Parathyroid adenoma (tissue), 2 donors: ENCODE measurements at regions not wholly inside any gene's neighbourhood (a gene's known extent, or its start where the extent isn't known, plus 50 kb on each side); places are given as distances from the start of the nearest gene placed in this dataset.

Experiments
- H2AFZ ChIP-seq: fragments of 300-600 bp; sonication (generic); one replicate; pipeline ENCODE4 v1.7.0; 2017; ENCODE audit warnings: antibody characterized with exemption, mild to moderate bottlenecking
- H3K27ac ChIP-seq: fragments of 300-600 bp; sonication (generic); one replicate; pipeline ENCODE4 v1.7.0; 2017
- H3K27me3 ChIP-seq: fragments of 300-600 bp; sonication (generic); one replicate; pipeline ENCODE4 v1.7.0; 2017; ENCODE audit warnings: low read length; ENCODE audit not compliant: control insufficient read depth, insufficient read depth
- H3K36me3 ChIP-seq: fragments of 300-600 bp; sonication (generic); one replicate; pipeline ENCODE4 v1.7.0; 2017; ENCODE audit warnings: low read length; ENCODE audit not compliant: control insufficient read depth, insufficient read depth
- H3K4me1 ChIP-seq: fragments of 300-600 bp; sonication (generic); one replicate; pipeline ENCODE4 v1.7.0; 2017; ENCODE audit warnings: control low read depth
- H3K4me2 ChIP-seq: fragments of 300-600 bp; sonication (generic); one replicate; pipeline ENCODE4 v1.7.0; 2017; ENCODE audit warnings: low read length
- H3K4me3 ChIP-seq: fragments of 300-600 bp; sonication (generic); one replicate; pipeline ENCODE4 v1.7.0; 2017; ENCODE audit warnings: low read depth, low read length
- H3K79me2 ChIP-seq: fragments of 300-600 bp; sonication (generic); one replicate; pipeline ENCODE4 v1.7.0; 2017; ENCODE audit warnings: control low read depth
- H3K9ac ChIP-seq: fragments of 300-600 bp; sonication (generic); one replicate; pipeline ENCODE4 v1.7.0; 2017; ENCODE audit warnings: mild to moderate bottlenecking
- H3K9me3 ChIP-seq: fragments of 300-600 bp; sonication (generic); one replicate; pipeline ENCODE4 v1.7.0; 2017; ENCODE audit warnings: low read length; ENCODE audit not compliant: control insufficient read depth
- CTCF ChIP-seq: fragments of 300-600 bp; sonication (generic); IDR thresholded peaks from one replicate; pipeline ENCODE4 v1.7.0; 2017; ENCODE audit warnings: antibody characterized with exemption, mild to moderate bottlenecking
- donor health status: primary hyperparathyroidism.

GRCh38 chr4:65839164-65839931 is 169.1 kb upstream of the EPHA5 start:
- Histone ChIP-seq H3K79me2 (no peaks in the 10 kb centered on the region), H3K9ac (no peak overlapping the region), H3K4me1 (no peaks in the 10 kb centered on the region), H2AFZ (no peak overlapping the region), H3K4me3 (no peak overlapping the region), H3K27me3 (no peaks in the 10 kb centered on the region), H3K27ac (no peak overlapping the region), H3K9me3 (no peaks in the 10 kb centered on the region), H3K36me3 (no peaks in the 10 kb centered on the region), H3K4me2 (no peak overlapping the region)
- no peak for TF ChIP-seq CTCF

GRCh38 chr4:65834707-65835106 is 164.4 kb upstream of the EPHA5 start:
- Histone ChIP-seq H2AFZ (no peak overlapping the region), H3K4me2 (no peak overlapping the region), H3K27me3 (no peaks in the 10 kb centered on the region), H3K9ac (no peak overlapping the region), H3K4me1 (no peaks in the 10 kb centered on the region), H3K9me3 (no peaks in the 10 kb centered on the region), H3K27ac (no peak overlapping the region), H3K36me3 (no peaks in the 10 kb centered on the region), H3K79me2 (no peaks in the 10 kb centered on the region), H3K4me3 (no peak overlapping the region)
- TF ChIP-seq CTCF = no peak

- no peaks in the 10 kb centered on the region for H3K27me3 ChIP-seq
- H3K9ac ChIP-seq = no peak overlapping the region
- no peak overlapping the region for H3K4me3 ChIP-seq
- no peaks in the 10 kb centered on the region for H3K36me3 ChIP-seq
- H3K4me2 ChIP-seq = no peak overlapping the region
- no peaks in the 10 kb centered on the region for H3K4me1 ChIP-seq
- H2AFZ ChIP-seq = no peak overlapping the region
- no peaks in the 10 kb centered on the region for H3K9me3 ChIP-seq
- H3K79me2 ChIP-seq = no peaks in the 10 kb centered on the region
- no peak overlapping the region for H3K27ac ChIP-seq
- no peak for TF ChIP-seq CTCF
These were observed 161.5 kb upstream of the EPHA5 start for GRCh38 chr4:65831828-65832227.

- Histone ChIP-seq H3K27me3 (no peaks in the 10 kb centered on the region), H3K4me3 (no peak overlapping the region), H3K79me2 (no peaks in the 10 kb centered on the region), H3K27ac (no peak overlapping the region), H3K4me2 (no peak overlapping the region), H3K36me3 (no peaks in the 10 kb centered on the region), H3K9ac (no peak overlapping the region), H3K9me3 (no peaks in the 10 kb centered on the region), H3K4me1 (no peaks in the 10 kb centered on the region), H2AFZ (no peak overlapping the region)
- TF ChIP-seq CTCF = no peak
These were observed 154.9 kb upstream of the EPHA5 start for GRCh38 chr4:65825116-65825753.
